ENCODE measurements at regions not wholly inside any gene's neighbourhood (a gene's known extent, or its start where the extent isn't known, plus 50 kb on each side); places are given as distances from the start of the nearest gene placed in this dataset.

DNA sequence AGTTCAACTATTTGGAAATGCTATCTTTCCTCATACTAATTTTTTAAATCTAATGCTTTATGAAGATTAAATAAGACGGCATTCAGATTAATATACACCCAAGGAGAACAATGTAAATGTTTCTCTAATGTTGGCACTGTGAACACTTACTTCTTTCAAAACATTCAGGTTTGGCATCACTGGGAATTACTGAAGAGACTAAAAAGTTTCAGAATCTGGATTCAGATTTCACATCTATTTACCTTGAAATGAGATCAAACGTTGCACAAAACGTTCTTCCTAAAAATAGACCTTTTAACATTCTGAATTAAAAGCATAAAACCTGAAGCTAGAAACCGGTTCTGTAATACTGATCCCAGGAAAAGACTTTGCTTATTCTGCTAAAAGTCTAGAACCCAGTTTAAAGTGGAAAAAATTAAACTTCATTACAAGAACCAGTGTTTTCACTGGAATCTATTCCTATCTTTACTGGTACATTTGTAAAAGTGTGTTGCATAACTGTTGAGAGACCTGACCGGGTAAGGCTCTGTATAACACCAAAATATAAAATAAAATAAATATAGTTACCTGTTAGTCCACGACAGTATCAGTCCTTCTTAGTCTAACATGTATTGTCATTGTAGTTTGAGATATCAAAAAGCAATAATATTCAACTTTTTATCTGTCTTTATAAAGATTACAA lies 117.4 kb upstream of the MAP9 start:
- TF ChIP-seq, protein P1, sequence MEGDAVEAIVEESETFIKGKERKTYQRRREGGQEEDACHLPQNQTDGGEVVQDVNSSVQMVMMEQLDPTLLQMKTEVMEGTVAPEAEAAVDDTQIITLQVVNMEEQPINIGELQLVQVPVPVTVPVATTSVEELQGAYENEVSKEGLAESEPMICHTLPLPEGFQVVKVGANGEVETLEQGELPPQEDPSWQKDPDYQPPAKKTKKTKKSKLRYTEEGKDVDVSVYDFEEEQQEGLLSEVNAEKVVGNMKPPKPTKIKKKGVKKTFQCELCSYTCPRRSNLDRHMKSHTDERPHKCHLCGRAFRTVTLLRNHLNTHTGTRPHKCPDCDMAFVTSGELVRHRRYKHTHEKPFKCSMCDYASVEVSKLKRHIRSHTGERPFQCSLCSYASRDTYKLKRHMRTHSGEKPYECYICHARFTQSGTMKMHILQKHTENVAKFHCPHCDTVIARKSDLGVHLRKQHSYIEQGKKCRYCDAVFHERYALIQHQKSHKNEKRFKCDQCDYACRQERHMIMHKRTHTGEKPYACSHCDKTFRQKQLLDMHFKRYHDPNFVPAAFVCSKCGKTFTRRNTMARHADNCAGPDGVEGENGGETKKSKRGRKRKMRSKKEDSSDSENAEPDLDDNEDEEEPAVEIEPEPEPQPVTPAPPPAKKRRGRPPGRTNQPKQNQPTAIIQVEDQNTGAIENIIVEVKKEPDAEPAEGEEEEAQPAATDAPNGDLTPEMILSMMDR (IDR thresholded peaks at IDR 0.05): no peak
- Histone ChIP-seq H3K36me3 (no peaks in the 10 kb centered on the region), H3K4me1 (no peaks in the 10 kb centered on the region), H3K27ac (no peak overlapping the region), H3K27me3 (no peaks in the 10 kb centered on the region), H3K9me3 (no peaks in the 10 kb centered on the region), H3K4me3 (no peak overlapping the region)
- DNase-seq (ENCODE audit: low spot score in 2 of 2): no peak
- intact Hi-C loops (cut with DNase I): no loop called here

- H3K27ac ChIP-seq: no peak overlapping the region
- intact Hi-C loops (cut with DNase I): no loop called here
- no peak for DNase-seq (ENCODE audit: low spot score in 2 of 2)
- no peaks in the 10 kb centered on the region for H3K4me1 ChIP-seq
- H3K4me3 ChIP-seq: no peak overlapping the region
- TF ChIP-seq, protein P1 (IDR thresholded peaks at IDR 0.05): no peak
- no peaks in the 10 kb centered on the region for H3K9me3 ChIP-seq
- no peaks in the 10 kb centered on the region for H3K36me3 ChIP-seq
- H3K27me3 ChIP-seq: no peaks in the 10 kb centered on the region
Measured at GRCh38 chr4:155491336-155492120, 114.8 kb upstream of the MAP9 start.

- Histone ChIP-seq H3K4me1 (no peaks in the 10 kb centered on the region), H3K27me3 (no peaks in the 10 kb centered on the region), H3K36me3 (no peaks in the 10 kb centered on the region), H3K27ac (no peak overlapping the region), H3K4me3 (no peak overlapping the region), H3K9me3 (no peaks in the 10 kb centered on the region)
- TF ChIP-seq, protein P1 (IDR thresholded peaks at IDR 0.05): no peak
- intact Hi-C loops (cut with DNase I): no loop called here
- DNase-seq (ENCODE audit: low spot score in 2 of 2): no peak
Measured at GRCh38 chr4:155489271-155489670, 112.5 kb upstream of the MAP9 start.

DNA sequence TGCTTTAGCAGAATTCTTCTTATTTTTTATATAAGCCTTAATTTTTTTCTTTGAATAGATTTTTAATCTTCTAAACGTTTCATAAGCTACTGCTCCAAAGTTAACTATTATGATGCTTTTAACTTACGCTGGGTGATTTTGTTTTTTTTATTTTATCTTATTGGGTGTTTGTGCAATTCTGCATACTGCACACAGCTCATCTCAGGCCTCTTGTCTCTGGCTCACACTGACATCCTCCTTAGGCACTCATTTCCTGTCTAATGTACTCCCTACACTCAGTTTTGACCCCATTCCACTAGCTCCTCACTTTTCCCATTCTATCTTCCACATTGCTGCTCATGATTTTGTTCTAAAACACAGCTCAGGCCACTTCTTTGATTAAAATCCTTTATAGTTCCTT lies 111.9 kb upstream of the MAP9 start:
- H3K27ac ChIP-seq: no peak overlapping the region
- H3K4me3 ChIP-seq: no peak overlapping the region
- H3K36me3 ChIP-seq: no peaks in the 10 kb centered on the region
- TF ChIP-seq, protein P1 (IDR thresholded peaks at IDR 0.05): no peak
- intact Hi-C loops (cut with DNase I): no loop called here
- H3K27me3 ChIP-seq: no peaks in the 10 kb centered on the region
- H3K4me1 ChIP-seq: no peaks in the 10 kb centered on the region
- no peaks in the 10 kb centered on the region for H3K9me3 ChIP-seq
- no peak for DNase-seq (ENCODE audit: low spot score in 2 of 2)

GRCh38 chr4:155487210-155487609 lies 110.4 kb upstream of the MAP9 start:
- no peaks in the 10 kb centered on the region for H3K4me1 ChIP-seq
- H3K27ac ChIP-seq: no peak overlapping the region
- H3K27me3 ChIP-seq: no peaks in the 10 kb centered on the region
- no peak for DNase-seq (ENCODE audit: low spot score in 2 of 2)
- H3K9me3 ChIP-seq: no peaks in the 10 kb centered on the region
- TF ChIP-seq, protein P1 (IDR thresholded peaks at IDR 0.05): no peak
- H3K4me3 ChIP-seq: no peak overlapping the region
- intact Hi-C loops (cut with DNase I): no loop called here
- H3K36me3 ChIP-seq: no peaks in the 10 kb centered on the region

All from ascending aorta (tissue), 2 donors.